ENCODE measurements at regions not wholly inside any gene's neighbourhood (a gene's known extent, or its start where the extent isn't known, plus 50 kb on each side); places are given as distances from the start of the nearest gene placed in this dataset.
"Not testable (repeated sequence)": the region's sequence is repeated elsewhere in the genome, so short reads cannot be mapped to it uniquely, and the experiment has no call there.

DNA sequence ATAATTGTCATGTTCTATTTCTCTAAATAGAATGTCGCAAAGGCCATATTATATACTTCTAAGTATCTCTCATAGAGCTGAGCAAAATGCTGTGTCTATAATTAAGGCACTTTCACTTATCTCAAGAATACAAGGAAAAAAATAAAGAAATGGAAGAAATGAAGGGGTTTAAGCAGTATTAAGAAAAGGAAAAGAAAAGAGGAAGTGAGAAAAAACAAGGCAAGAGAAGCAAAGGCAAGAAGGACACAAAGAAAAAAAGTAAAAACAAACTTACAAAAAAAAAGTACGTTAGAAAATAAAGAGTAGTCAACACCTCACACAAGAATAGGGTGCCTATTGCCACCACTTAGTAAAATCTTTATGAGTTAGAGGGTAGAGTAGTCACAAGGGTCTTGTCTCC, 506.2 kb downstream of the GABRG2 start:
- DNase-seq (ENCODE audit: low spot score in 2 of 2, unreplicated experiment in 2 of 2) = no peak
- Mint-ChIP-seq H3K27ac (no peak overlapping the region), H3K9me3 (no peaks in the 10 kb centered on the region), H3K27me3 (ENCODE audit: low read depth) (no peaks in the 10 kb centered on the region), H3K4me3 (no peak overlapping the region), H3K4me1 (no peaks in the 10 kb centered on the region), H3K36me3 (no peaks in the 10 kb centered on the region)
- TF ChIP-seq, protein P1, sequence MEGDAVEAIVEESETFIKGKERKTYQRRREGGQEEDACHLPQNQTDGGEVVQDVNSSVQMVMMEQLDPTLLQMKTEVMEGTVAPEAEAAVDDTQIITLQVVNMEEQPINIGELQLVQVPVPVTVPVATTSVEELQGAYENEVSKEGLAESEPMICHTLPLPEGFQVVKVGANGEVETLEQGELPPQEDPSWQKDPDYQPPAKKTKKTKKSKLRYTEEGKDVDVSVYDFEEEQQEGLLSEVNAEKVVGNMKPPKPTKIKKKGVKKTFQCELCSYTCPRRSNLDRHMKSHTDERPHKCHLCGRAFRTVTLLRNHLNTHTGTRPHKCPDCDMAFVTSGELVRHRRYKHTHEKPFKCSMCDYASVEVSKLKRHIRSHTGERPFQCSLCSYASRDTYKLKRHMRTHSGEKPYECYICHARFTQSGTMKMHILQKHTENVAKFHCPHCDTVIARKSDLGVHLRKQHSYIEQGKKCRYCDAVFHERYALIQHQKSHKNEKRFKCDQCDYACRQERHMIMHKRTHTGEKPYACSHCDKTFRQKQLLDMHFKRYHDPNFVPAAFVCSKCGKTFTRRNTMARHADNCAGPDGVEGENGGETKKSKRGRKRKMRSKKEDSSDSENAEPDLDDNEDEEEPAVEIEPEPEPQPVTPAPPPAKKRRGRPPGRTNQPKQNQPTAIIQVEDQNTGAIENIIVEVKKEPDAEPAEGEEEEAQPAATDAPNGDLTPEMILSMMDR (IDR thresholded peaks at IDR 0.05; ENCODE audit: unreplicated experiment) = no peak

DNA sequence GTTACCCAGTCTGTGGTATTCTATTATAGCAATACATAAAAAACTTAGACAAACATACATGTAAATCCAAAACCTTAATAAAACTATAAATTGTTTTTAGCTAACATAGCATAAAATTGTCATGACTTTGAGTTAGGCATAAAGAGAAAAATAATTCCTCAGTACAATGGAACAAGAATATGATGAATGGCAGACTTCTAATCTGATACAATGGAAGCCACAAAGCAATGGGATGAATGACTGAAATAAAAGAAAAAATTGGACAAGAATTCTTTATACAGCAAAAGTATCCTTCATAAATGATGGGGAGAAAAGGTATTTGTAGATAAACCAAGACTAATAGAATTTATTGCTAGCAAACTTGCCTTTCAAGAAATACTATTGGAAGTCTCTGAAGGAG, 524.2 kb downstream of the GABRG2 start:
- H3K9me3 Mint-ChIP-seq = peaks cover 24% of the 10 kb centered on the region
- TF ChIP-seq, protein P1 (IDR thresholded peaks at IDR 0.05; ENCODE audit: unreplicated experiment) = no peak
- H3K27me3 Mint-ChIP-seq (ENCODE audit: low read depth) = no peaks in the 10 kb centered on the region
- H3K27ac Mint-ChIP-seq = no peak overlapping the region
- no peaks in the 10 kb centered on the region for H3K36me3 Mint-ChIP-seq
- no peaks in the 10 kb centered on the region for H3K4me1 Mint-ChIP-seq
- no peak for DNase-seq (ENCODE audit: low spot score in 2 of 2, unreplicated experiment in 2 of 2)
- H3K4me3 Mint-ChIP-seq = no peak overlapping the region

DNA sequence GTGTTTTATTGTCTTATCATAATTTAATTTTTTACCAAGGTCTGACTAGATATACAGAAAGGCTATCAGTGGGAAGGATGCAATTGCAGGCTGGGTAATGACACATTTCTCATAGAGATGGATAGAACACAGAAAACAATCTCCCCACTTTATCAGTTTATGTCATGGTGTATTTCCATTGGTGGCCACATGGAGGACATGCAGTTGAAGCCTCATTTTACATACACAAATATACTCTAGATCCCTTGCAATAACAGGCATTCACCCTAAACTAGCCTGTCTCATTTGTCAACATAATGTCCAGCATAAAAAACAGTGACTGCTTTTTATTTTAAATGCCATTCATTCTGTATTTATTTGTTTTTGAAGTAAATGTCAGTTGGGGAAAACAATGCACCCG, 526.3 kb downstream of the GABRG2 start:
- H3K27ac Mint-ChIP-seq = no peak overlapping the region
- H3K4me3 Mint-ChIP-seq = no peak overlapping the region
- no peak for DNase-seq (ENCODE audit: low spot score in 2 of 2, unreplicated experiment in 2 of 2)
- no peaks in the 10 kb centered on the region for H3K4me1 Mint-ChIP-seq
- no peaks in the 10 kb centered on the region for H3K36me3 Mint-ChIP-seq
- TF ChIP-seq, protein P1 (IDR thresholded peaks at IDR 0.05; ENCODE audit: unreplicated experiment) = peak; percentile 65
- peaks cover 29% of the 10 kb centered on the region for H3K9me3 Mint-ChIP-seq
- no peaks in the 10 kb centered on the region for H3K27me3 Mint-ChIP-seq (ENCODE audit: low read depth)

DNA sequence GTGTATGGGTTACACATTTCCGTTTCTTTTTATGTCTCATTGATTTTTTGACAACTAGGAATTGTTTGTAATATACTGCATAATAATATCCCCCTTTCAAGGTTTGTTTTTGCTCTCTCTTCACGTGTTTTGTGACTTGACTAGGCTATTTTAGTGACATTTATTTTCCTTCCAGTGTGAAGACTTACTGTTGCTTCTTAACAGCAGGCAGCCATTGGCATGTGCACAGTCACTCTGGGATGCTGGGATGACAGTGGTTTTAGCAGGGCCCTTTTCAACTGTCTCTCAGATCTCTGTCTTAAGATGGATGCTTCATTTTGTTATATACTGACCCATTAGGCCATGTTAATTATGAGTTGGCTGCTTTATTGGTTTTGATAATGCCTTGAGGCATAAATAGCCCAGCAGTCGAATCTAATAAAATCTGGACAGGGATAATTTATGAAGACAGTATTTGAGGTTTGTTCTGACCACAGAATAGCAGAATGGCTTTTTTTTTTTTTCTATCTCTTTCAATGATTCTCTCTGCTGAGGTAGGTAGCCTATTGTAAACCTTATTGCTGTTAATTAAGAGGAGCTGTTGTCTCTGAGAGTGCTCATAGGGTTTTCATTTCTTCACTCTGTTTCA, 536.0 kb downstream of the GABRG2 start:
- no peak for DNase-seq (ENCODE audit: low spot score in 2 of 2, unreplicated experiment in 2 of 2)

DNA sequence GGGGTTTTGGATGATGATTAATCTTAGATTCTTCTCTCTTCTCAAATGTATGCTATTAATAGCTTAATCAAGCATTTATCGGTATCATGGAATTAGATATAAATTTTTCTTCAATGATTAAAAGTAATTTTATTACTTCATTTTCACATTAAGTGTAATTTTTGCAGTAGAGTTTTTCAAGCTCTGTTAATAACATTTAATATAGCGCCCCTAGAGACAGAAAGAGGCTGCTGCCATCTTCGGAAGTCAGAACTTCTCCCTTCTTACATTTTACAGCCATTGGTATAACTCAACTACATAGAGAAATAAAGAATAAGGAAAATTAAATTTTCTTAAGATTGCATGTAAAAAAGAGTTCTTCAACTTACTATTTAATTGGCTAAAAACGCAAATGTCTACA, 540.3 kb downstream of the GABRG2 start:
- Mint-ChIP-seq H3K36me3 (no peaks in the 10 kb centered on the region), H3K4me1 (no peaks in the 10 kb centered on the region), H3K27me3 (ENCODE audit: low read depth) (no peaks in the 10 kb centered on the region), H3K27ac (no peak overlapping the region), H3K9me3 (peaks cover 8% of the 10 kb centered on the region), H3K4me3 (no peak overlapping the region)
- no peak for DNase-seq (ENCODE audit: low spot score in 2 of 2, unreplicated experiment in 2 of 2)
- TF ChIP-seq, protein P1 (IDR thresholded peaks at IDR 0.05; ENCODE audit: unreplicated experiment) = no peak

More for the DNA sequence above, 536.0 kb downstream of the GABRG2 start:
- H3K27me3 Mint-ChIP-seq (ENCODE audit: low read depth) = no peaks in the 10 kb centered on the region
- TF ChIP-seq, protein P1 (IDR thresholded peaks at IDR 0.05; ENCODE audit: unreplicated experiment) = no peak
- no peak overlapping the region for H3K4me3 Mint-ChIP-seq
- H3K36me3 Mint-ChIP-seq = no peaks in the 10 kb centered on the region
- no peaks in the 10 kb centered on the region for H3K4me1 Mint-ChIP-seq
- peaks cover 13% of the 10 kb centered on the region for H3K9me3 Mint-ChIP-seq
- no peak overlapping the region for H3K27ac Mint-ChIP-seq

DNA sequence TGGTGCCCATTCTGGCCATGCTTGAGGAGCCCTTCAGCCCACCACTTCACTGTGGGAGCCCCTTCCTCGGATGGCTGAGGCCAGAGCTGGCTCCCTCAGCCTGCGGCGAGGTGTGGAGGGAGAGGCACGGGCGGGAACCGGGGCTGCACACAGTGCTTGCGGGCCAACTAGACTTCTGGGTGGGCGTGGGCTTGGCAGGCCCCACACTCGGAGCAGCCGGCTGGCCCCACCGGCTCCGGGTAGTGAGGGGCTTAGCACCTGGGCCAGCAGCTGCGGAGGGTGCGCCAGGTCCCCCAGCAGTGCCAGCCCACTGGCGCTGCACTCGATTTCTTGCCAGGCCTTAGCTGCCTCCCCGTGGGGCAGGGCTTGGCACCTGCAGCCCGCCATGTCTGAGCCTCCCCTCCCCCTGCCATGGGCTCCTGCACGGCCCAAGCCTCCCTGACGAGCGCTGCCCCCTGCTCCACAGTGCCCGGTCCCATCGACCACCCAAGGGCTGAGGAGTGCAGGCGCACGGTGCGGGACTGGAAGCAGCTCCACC, 554.2 kb downstream of the GABRG2 start:
- not testable (repeated sequence) for H3K27me3 Mint-ChIP-seq (ENCODE audit: low read depth); H3K36me3 Mint-ChIP-seq; DNase-seq (ENCODE audit: low spot score in 2 of 2, unreplicated experiment in 2 of 2); H3K4me3 Mint-ChIP-seq; H3K4me1 Mint-ChIP-seq; H3K27ac Mint-ChIP-seq
- H3K9me3 Mint-ChIP-seq = peaks cover 32% of the 10 kb centered on the region
